A549 (cell line): ENCODE measurements at regions not wholly inside any gene's neighbourhood (a gene's known extent, or its start where the extent isn't known, plus 50 kb on each side); places are given as distances from the start of the nearest gene placed in this dataset.
"Not testable (repeated sequence)": the region's sequence is repeated elsewhere in the genome, so short reads cannot be mapped to it uniquely, and the experiment has no call there.

Experiments
- CTCF ChIP-seq: fragments of >200 bp; sonication (Bioruptor Twin); formaldehyde crosslinking; IDR thresholded peaks from 3 replicates; pipeline ENCODE4 v1.5.1; 2016
- MYC ChIP-seq: IDR thresholded peaks from 2 replicates; pipeline ENCODE4 v1.6.1; 2012; ENCODE audit warnings: mild to moderate bottlenecking, inconsistent platforms, low read length, improper control_type of control experiment, borderline replicate concordance
- PHF8 ChIP-seq: fragments of 200-600 bp; sonication (generic); IDR thresholded peaks from 2 replicates; pipeline ENCODE4 v1.6.1; 2016; ENCODE audit warnings: low read depth, mild to moderate bottlenecking, antibody characterized with exemption, moderate library complexity, borderline replicate concordance
- RCOR1 ChIP-seq: fragments of 150-350 bp; IDR thresholded peaks from 2 replicates; pipeline ENCODE4 v1.6.1; 2014; ENCODE audit warnings: antibody characterized with exemption, low read length, low read depth
- TF ChIP-seq, protein P1 (sequence below): fragments of 150-350 bp; IDR thresholded peaks from 2 replicates; pipeline ENCODE4 v1.6.1; 2014; ENCODE audit warnings: low read depth, mild to moderate bottlenecking, low read length

DNA sequence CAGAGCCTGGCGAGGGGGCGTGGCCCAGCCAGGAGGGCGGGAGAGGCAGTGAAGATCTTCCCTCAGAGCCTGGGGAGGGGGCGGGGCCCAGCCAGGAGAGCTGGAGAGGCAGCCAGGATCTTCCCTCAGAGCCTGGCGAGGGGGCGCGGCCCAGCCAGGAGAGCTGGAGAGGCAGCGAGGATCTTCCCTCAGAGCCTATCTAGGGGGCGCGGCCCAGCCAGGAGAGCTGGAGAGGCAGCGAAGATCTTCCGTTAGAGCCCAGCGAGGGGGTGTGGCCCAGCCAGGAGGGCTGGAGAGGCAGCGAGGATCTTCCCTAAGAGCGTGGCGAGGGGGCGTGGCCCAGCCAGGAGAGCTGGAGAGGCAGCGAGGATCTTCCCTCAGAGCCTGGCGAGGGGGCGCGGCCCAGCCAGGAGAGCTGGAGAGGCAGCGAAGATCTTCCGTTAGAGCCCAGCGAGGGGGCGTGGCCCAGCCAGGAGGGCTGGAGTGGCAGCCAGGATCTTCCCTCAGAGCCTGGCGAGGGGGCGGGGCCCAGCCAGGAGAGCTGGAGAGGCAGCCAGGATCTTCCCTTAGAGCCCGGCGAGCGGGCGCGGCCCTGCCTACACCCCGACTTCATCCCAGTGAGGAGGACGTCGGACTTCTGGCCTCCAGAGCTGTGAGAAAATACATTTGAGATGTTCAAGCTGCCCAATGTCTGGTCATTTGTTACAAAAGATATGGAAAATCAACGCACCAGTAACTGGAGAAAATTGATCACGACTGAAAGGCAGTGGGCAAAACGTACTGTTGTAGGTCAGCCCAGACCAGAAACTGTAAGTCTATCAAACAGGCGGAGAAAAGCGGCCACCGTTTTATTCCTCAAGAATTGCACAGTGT is 63.4 kb upstream of the TMEM18 start:
- TF ChIP-seq CTCF, PHF8, RCOR1: not testable (repeated sequence)
- 0 out of 2 replicates have a peak, but pooled peaks have one; percentile 27 for TF ChIP-seq MYC
- TF ChIP-seq, protein P1, sequence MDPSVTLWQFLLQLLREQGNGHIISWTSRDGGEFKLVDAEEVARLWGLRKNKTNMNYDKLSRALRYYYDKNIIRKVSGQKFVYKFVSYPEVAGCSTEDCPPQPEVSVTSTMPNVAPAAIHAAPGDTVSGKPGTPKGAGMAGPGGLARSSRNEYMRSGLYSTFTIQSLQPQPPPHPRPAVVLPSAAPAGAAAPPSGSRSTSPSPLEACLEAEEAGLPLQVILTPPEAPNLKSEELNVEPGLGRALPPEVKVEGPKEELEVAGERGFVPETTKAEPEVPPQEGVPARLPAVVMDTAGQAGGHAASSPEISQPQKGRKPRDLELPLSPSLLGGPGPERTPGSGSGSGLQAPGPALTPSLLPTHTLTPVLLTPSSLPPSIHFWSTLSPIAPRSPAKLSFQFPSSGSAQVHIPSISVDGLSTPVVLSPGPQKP = not testable (repeated sequence)
